Right lobe of liver (tissue), 4 donors: ENCODE measurements at regions not wholly inside any gene's neighbourhood (a gene's known extent, or its start where the extent isn't known, plus 50 kb on each side); places are given as distances from the start of the nearest gene placed in this dataset.
"Not testable (repeated sequence)": the region's sequence is repeated elsewhere in the genome, so short reads cannot be mapped to it uniquely, and the experiment has no call there.

Experiments
- POLR2A ChIP-seq: fragments of 450-650 bp; IDR thresholded peaks from one replicate; pipeline ENCODE4 v1.6.1; 2017; ENCODE audit warnings: antibody characterized with exemption, mild to moderate bottlenecking
- TF ChIP-seq, protein P1 (sequence below), 4 donors: fragments of 200-600 bp in 3 of 4; fragments of 450-650 bp in 1 of 4; IDR thresholded peaks; one replicate each; pipeline versions ENCODE4 v1.5.1 to v1.8.0; 2016 to 2022; ENCODE audit warnings: antibody characterized with exemption in 4 of 4, mild to moderate bottlenecking in 2 of 4
- donor health status: DM: no; HTN: no; CAD: no.
- donor health status: DM: no; HTN: no; CAD: no.
- donor health status: DM: no; HTN: yes; CAD: no.

DNA sequence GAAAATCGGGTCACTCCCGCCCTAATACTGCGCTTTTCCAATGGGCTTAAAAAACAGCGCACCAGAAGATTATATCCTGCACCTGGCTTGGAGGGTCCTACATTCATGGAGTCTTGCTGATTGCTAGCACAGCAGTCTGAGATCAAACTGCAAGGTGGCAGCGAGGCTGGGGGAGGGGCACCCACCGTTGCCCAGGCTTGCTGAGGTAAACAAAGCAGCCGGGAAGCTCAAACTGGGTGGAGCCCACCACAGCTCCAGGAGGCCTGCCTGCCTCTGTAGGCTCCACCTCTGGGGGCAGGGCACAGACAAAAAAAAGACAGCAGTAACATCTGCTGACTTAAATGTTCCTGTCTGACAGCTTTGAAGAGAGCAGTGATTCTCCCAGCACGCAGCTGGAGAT lies 150.6 kb upstream of the ANKFN1 start:
- TF ChIP-seq, protein P1, sequence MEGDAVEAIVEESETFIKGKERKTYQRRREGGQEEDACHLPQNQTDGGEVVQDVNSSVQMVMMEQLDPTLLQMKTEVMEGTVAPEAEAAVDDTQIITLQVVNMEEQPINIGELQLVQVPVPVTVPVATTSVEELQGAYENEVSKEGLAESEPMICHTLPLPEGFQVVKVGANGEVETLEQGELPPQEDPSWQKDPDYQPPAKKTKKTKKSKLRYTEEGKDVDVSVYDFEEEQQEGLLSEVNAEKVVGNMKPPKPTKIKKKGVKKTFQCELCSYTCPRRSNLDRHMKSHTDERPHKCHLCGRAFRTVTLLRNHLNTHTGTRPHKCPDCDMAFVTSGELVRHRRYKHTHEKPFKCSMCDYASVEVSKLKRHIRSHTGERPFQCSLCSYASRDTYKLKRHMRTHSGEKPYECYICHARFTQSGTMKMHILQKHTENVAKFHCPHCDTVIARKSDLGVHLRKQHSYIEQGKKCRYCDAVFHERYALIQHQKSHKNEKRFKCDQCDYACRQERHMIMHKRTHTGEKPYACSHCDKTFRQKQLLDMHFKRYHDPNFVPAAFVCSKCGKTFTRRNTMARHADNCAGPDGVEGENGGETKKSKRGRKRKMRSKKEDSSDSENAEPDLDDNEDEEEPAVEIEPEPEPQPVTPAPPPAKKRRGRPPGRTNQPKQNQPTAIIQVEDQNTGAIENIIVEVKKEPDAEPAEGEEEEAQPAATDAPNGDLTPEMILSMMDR (IDR thresholded peaks at IDR 0.05): not testable (repeated sequence)
- not testable (repeated sequence) for TF ChIP-seq POLR2A
